H9 (cell line): ENCODE measurements at regions not wholly inside any gene's neighbourhood (a gene's known extent, or its start where the extent isn't known, plus 50 kb on each side); places are given as distances from the start of the nearest gene placed in this dataset.
A peak's percentile ranks its signal among the peaks of the same experiment; 100 is the strongest.

Source experiments
- DNase-seq: peaks from one replicate; pipeline ENCODE4 v3.0.0-alpha.2; 2017
- H2AFZ ChIP-seq: one replicate; pipeline ENCODE4 v1.6.1; 2013; ENCODE audit warnings: mild to moderate bottlenecking, low read length, control low read depth, moderate library complexity
- H2AK5ac ChIP-seq: 2 replicates; pipeline ENCODE4 v1.6.1; 2013; ENCODE audit warnings: low read length, control low read depth, mixed read lengths; ENCODE audit not compliant: insufficient read length
- H2BK120ac ChIP-seq: one replicate; pipeline ENCODE4 v1.6.1; 2013; ENCODE audit warnings: low read depth, mild to moderate bottlenecking, low read length, control low read depth, inconsistent platforms; ENCODE audit not compliant: poor library complexity, severe bottlenecking
- H2BK12ac ChIP-seq: 2 replicates; pipeline ENCODE4 v1.6.1; 2013; ENCODE audit warnings: low read length, control low read depth, mixed read lengths, low read depth; ENCODE audit not compliant: insufficient read length
- H2BK15ac ChIP-seq: 2 replicates; pipeline ENCODE4 v1.6.1; 2013; ENCODE audit warnings: low read depth, low read length, control low read depth
- H2BK20ac ChIP-seq: one replicate; pipeline ENCODE4 v1.6.1; 2013; ENCODE audit warnings: low read depth, mild to moderate bottlenecking, low read length, control low read depth, inconsistent platforms; ENCODE audit not compliant: poor library complexity, severe bottlenecking
- H2BK5ac ChIP-seq: 2 replicates; pipeline ENCODE4 v1.6.1; 2013; ENCODE audit warnings: low read length, control low read depth, mixed read lengths; ENCODE audit not compliant: insufficient read length
- H3K14ac ChIP-seq: 2 replicates; pipeline ENCODE4 v1.6.1; 2013; ENCODE audit warnings: low read length, control low read depth; ENCODE audit not compliant: insufficient read depth
- H3K18ac ChIP-seq: 2 replicates; pipeline ENCODE4 v1.6.1; 2013; ENCODE audit warnings: low read depth, mild to moderate bottlenecking, mixed read lengths, low read length, control low read depth; ENCODE audit not compliant: insufficient read length
- H3K23ac ChIP-seq: 2 replicates; pipeline ENCODE4 v1.6.1; 2013; ENCODE audit warnings: low read length, control low read depth, mixed read lengths, low read depth; ENCODE audit not compliant: insufficient read length
- H3K23me2 ChIP-seq: 2 replicates; pipeline ENCODE4 v1.6.1; 2013; ENCODE audit warnings: low read depth, mild to moderate bottlenecking, mixed read lengths, low read length, control low read depth; ENCODE audit not compliant: insufficient read length, poor library complexity, severe bottlenecking
- H3K27ac ChIP-seq: 2 replicates; pipeline ENCODE4 v1.5.1; 2013; ENCODE audit warnings: low read length, control low read depth, mixed read lengths, low read depth; ENCODE audit not compliant: insufficient read length
- H3K27me3 ChIP-seq: 2 replicates; pipeline ENCODE4 v1.6.1; 2013; ENCODE audit warnings: low read length, control low read depth, inconsistent platforms; ENCODE audit not compliant: insufficient read depth
- H3K4ac ChIP-seq: 2 replicates; pipeline ENCODE4 v1.6.1; 2013; ENCODE audit warnings: low read depth, mild to moderate bottlenecking, control low read depth, inconsistent platforms, low read length, moderate library complexity
- H3K4me1 ChIP-seq: 2 replicates; pipeline ENCODE4 v1.6.1; 2013; ENCODE audit warnings: low read length, control low read depth, inconsistent platforms; ENCODE audit not compliant: insufficient read depth
- H3K4me2 ChIP-seq: 2 replicates; pipeline ENCODE4 v1.6.1; 2013; ENCODE audit warnings: low read length, control low read depth, mixed read lengths; ENCODE audit not compliant: insufficient read length, insufficient read depth
- H3K56ac ChIP-seq: 2 replicates; pipeline ENCODE4 v1.6.1; 2013; ENCODE audit warnings: low read depth, mild to moderate bottlenecking, mixed read lengths, low read length, control low read depth; ENCODE audit not compliant: insufficient read length
- H3K79me1 ChIP-seq: 2 replicates; pipeline ENCODE4 v1.6.1; 2013; ENCODE audit warnings: low read depth, mild to moderate bottlenecking, moderate library complexity, low read length, control low read depth, inconsistent platforms; ENCODE audit not compliant: insufficient read depth, poor library complexity, severe bottlenecking
- H3K79me2 ChIP-seq: 2 replicates; pipeline ENCODE4 v1.6.1; 2013; ENCODE audit warnings: low read length, control low read depth, inconsistent platforms; ENCODE audit not compliant: insufficient read depth
- H3K9ac ChIP-seq: 2 replicates; pipeline ENCODE4 v1.6.1; 2013; ENCODE audit warnings: low read length, control low read depth, mixed read lengths; ENCODE audit not compliant: insufficient read length; ENCODE audit errors: extremely low read depth
- H3K9me3 ChIP-seq: one replicate; pipeline ENCODE4 v1.6.1; 2013; ENCODE audit warnings: low read depth, low read length, inconsistent platforms; ENCODE audit not compliant: control insufficient read depth
- H3T11ph ChIP-seq: one replicate; pipeline ENCODE4 v1.6.1; 2013; ENCODE audit warnings: mild to moderate bottlenecking, low read length, control low read depth, inconsistent platforms
- H4K20me1 ChIP-seq: one replicate; pipeline ENCODE4 v1.6.1; 2013; ENCODE audit not compliant: control insufficient read depth, insufficient read length, insufficient read depth
- H4K5ac ChIP-seq: 2 replicates; pipeline ENCODE4 v1.6.1; 2013; ENCODE audit warnings: low read depth, mild to moderate bottlenecking, mixed read lengths, low read length, control low read depth; ENCODE audit not compliant: insufficient read length
- H4K8ac ChIP-seq: replicated peaks from 2 replicates; pipeline ENCODE4 v1.6.1; 2013; ENCODE audit warnings: low read length, control low read depth, mixed read lengths, low read depth; ENCODE audit not compliant: insufficient read length
- H4K91ac ChIP-seq: 2 replicates; pipeline ENCODE4 v1.6.1; 2013; ENCODE audit warnings: low read depth, mild to moderate bottlenecking, moderate library complexity, mixed read lengths, low read length, control low read depth; ENCODE audit not compliant: insufficient read length
- H3K27ac Mint-ChIP-seq, 3 experiments: 2 replicates in 2 of 3; 3 replicates in 1 of 3; pipeline ENCODE4 v1.8.0; 2020 to 2021; ENCODE audit warnings: mixed read lengths in 3 of 3, mild to moderate bottlenecking in 1 of 3, moderate library complexity in 1 of 3
- H3K27me3 Mint-ChIP-seq: 2 replicates; pipeline ENCODE4 v1.8.0; 2021; ENCODE audit warnings: low read depth, mild to moderate bottlenecking, moderate library complexity, mixed read lengths
- H3K36me3 Mint-ChIP-seq, 3 experiments: 2 replicates in 2 of 3; 3 replicates in 1 of 3; pipeline ENCODE4 v1.8.0; 2020 to 2021; ENCODE audit warnings: low read depth in 3 of 3, mixed read lengths in 3 of 3; ENCODE audit not compliant: insufficient read depth in 1 of 3
- H3K4me1 Mint-ChIP-seq, 2 experiments: 2 replicates each; pipeline ENCODE4 v1.8.0; 2020; ENCODE audit warnings: mixed read lengths in 2 of 2
- H3K4me3 Mint-ChIP-seq, 2 experiments: 2 replicates in 1 of 2; 3 replicates in 1 of 2; pipeline ENCODE4 v1.8.0; 2020 to 2021; ENCODE audit warnings: mild to moderate bottlenecking in 2 of 2, mixed read lengths in 2 of 2, moderate library complexity in 1 of 2
- H3K9me3 Mint-ChIP-seq, 2 experiments: 2 replicates in 1 of 2; 3 replicates in 1 of 2; pipeline ENCODE4 v1.8.0; 2020; ENCODE audit warnings: mild to moderate bottlenecking in 2 of 2, mixed read lengths in 2 of 2, moderate library complexity in 1 of 2
- TF ChIP-seq, protein P1 (sequence below): fragments of 200-600 bp; sonication (generic); conservative IDR thresholded peaks from 3 replicates; pipeline ENCODE4 v1.8.0; 2021; ENCODE audit warnings: antibody characterized with exemption, mild to moderate bottlenecking

DNA sequence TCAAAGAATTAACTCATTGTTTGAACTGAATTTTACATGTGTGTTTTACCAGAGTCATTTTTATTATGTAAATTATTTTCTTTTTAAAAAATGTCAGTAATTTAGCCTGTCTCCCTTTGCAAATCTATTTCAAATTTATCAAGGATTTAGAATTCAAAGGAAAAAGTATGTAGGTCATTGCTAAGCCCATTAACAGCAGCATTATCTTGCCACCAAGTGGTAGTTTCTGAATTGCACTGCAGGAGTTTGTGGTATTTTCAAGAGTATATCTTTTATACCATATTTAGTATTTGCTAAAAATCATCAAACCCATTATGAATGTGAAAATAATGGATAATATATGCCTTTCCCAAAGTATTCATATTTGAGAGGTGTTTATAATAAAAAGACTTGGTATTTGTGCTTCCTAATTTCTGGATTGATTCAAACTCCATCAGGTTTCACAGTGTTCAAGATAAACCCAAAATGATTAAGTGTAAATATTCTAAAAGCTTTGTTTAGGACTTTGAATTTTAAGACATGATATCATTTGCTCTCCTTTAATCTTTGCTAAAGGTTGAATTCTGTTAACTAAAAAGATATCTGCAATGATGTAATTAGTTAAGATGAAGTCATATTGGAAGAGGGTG lies 711.4 kb downstream of the FSCB start:
- no peak overlapping the region for H4K5ac ChIP-seq
- no peak overlapping the region for H3K9ac ChIP-seq
- TF ChIP-seq, protein P1, sequence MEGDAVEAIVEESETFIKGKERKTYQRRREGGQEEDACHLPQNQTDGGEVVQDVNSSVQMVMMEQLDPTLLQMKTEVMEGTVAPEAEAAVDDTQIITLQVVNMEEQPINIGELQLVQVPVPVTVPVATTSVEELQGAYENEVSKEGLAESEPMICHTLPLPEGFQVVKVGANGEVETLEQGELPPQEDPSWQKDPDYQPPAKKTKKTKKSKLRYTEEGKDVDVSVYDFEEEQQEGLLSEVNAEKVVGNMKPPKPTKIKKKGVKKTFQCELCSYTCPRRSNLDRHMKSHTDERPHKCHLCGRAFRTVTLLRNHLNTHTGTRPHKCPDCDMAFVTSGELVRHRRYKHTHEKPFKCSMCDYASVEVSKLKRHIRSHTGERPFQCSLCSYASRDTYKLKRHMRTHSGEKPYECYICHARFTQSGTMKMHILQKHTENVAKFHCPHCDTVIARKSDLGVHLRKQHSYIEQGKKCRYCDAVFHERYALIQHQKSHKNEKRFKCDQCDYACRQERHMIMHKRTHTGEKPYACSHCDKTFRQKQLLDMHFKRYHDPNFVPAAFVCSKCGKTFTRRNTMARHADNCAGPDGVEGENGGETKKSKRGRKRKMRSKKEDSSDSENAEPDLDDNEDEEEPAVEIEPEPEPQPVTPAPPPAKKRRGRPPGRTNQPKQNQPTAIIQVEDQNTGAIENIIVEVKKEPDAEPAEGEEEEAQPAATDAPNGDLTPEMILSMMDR = peak; percentile 78
- no peak overlapping the region for H3K56ac ChIP-seq
- H2BK120ac ChIP-seq = no peak overlapping the region
- H3K27me3 ChIP-seq = no peaks in the 10 kb centered on the region
- no peaks in the 10 kb centered on the region for H3K79me2 ChIP-seq
- Mint-ChIP-seq H3K9me3 (no peaks in the 10 kb centered on the region; a peak in 2 of 5 replicates), H3K36me3 (no peaks in the 10 kb centered on the region), H3K4me3 (no peak overlapping the region), H3K27ac (no peak overlapping the region; a peak in 1 of 7 replicates), H3K27me3 (no peaks in the 10 kb centered on the region), H3K4me1 (peaks cover 9 to 21% of the 10 kb centered on the region in 2 experiments)
- no peak for DNase-seq
- no peak overlapping the region for H2BK15ac ChIP-seq
- H4K20me1 ChIP-seq = no peaks in the 10 kb centered on the region
- no peak overlapping the region for H3K14ac ChIP-seq
- H2BK12ac ChIP-seq = no peak overlapping the region
- no peak overlapping the region for H3T11ph ChIP-seq
- H2AFZ ChIP-seq = no peak overlapping the region
- H3K9me3 ChIP-seq = no peaks in the 10 kb centered on the region
- no peak overlapping the region for H4K8ac ChIP-seq
- no peaks in the 10 kb centered on the region for H3K23me2 ChIP-seq
- H4K91ac ChIP-seq = no peak overlapping the region
- no peak overlapping the region for H3K4ac ChIP-seq
- no peak overlapping the region for H2AK5ac ChIP-seq
- no peak overlapping the region for H3K4me2 ChIP-seq
- H3K18ac ChIP-seq = no peak overlapping the region
- H2BK5ac ChIP-seq = no peak overlapping the region
- H3K23ac ChIP-seq = no peak overlapping the region
- H3K79me1 ChIP-seq = no peaks in the 10 kb centered on the region
- H3K4me1 ChIP-seq = no peaks in the 10 kb centered on the region
- no peak overlapping the region for H2BK20ac ChIP-seq
- no peak overlapping the region for H3K27ac ChIP-seq
